GM10248 (cell line): ENCODE measurements at regions not wholly inside any gene's neighbourhood (a gene's known extent, or its start where the extent isn't known, plus 50 kb on each side); places are given as distances from the start of the nearest gene placed in this dataset.

Source experiments
- CTCF ChIA-PET: fragments of 300-600 bp; sonication (Branson Sonifier 250); formaldehyde crosslinking; extraction: SDS; loops from one replicate; lab custom pipeline; 2021; ENCODE audit warnings: antibody characterized with exemption; lab: Yijun Ruan, JAX
- POLR2A ChIA-PET: fragments of 350-650 bp; sonication (Branson Sonifier 250); formaldehyde crosslinking; extraction: SDS; loops from one replicate; lab custom pipeline; 2020; ENCODE audit warnings: antibody characterized with exemption; lab: Yijun Ruan, JAX
- DNase-seq: peaks from one replicate; pipeline ENCODE4 v3.0.0; 2012; ENCODE audit errors: extremely low spot score
- CTCF ChIP-seq: IDR thresholded peaks from 2 replicates; pipeline ENCODE4 v1.5.1; 2012; ENCODE audit warnings: mild to moderate bottlenecking, low read depth; ENCODE audit errors: extremely low read depth, missing control alignments, control extremely low read depth

DNA sequence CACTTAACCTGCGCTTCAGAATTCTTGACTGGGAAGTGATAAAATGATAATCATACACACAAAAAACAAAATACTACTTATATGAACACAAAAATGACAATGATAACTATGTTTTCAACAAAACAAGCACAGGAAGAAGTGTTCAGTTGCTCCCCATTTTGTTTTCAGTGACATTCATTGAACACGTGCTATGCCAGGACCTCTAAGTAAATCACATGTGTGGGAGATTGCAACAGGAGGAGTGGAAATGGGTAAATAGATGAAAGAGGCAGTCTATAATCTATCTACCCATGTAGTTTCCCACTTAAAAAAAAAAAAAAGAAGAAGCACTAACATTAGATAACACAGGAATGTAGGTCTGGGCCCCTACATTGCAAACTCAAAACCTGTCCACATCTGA is 183.5 kb upstream of the HNRNPA3 start:
- DNase-seq, result no peak
- TF ChIP-seq CTCF, result no peak
- ChIA-PET POLR2A (no interaction called here), CTCF (interaction anchor here (2.8 kb wide), 1 partner anchor 12 kb away, joined by 11 read pairs; no protein-coding TSS in a partner anchor)

DNA sequence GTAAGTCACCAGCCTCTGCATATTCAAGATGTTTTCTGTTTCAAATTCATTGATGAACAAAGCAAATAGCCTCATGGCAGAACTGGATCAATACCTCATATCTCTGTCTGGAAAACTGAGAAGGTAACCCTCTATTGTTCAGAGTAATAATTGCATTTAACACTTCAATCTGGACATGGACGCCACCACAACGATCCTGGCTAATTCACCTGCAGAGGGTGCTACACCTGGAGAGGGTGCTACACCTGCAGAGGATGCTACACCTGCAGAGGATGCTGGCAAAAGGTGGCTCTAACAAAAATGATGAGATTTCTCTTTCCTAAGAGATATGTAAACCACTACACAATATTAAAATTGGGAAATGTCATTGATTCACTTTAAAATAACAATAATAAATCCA is 183.1 kb upstream of the HNRNPA3 start:
- ChIA-PET CTCF (no interaction called here), POLR2A (no interaction called here)
- no peak for DNase-seq
- no peak for TF ChIP-seq CTCF

- no peak for TF ChIP-seq CTCF
- DNase-seq, result no peak
- ChIA-PET POLR2A (no interaction called here), CTCF (no interaction called here)
These were observed 182.7 kb upstream of the HNRNPA3 start for GRCh38 chr2:177029901-177030300.

DNA sequence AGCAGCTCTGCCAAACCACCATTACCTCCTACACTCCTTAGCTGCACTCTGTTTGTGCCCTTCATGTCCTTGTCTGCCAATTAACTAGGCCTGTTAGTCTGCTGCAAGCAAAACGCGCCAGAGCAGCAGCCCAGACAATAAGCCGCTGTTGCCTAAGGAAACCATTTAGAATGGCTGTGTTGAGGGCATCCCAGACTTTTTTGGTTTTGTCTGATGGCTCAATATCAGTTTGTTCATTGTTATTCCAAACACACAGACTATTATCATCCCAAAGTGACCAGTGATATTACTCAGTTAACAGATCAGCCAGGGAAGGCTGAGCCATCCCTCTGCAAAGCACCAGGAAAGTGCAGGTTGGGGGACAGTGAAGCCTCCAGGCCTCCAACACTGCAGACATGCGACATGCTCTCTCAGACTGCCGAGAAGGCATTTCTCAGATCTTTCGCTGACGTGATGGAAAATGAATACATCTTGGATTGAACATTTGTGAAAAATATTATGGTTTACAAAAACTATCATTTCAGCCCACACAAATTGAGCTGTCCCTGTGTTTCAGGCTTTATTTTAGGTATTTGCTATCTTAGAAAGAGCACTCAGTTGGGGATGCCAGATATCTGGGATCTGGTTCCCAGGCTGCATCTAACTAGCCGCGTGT is 182.0 kb upstream of the HNRNPA3 start:
- CTCF ChIA-PET, result interaction anchor here (1.2 to 1.3 kb wide), 2 partner anchors 8 to 36 kb away, joined by 4 read pairs; no protein-coding TSS in a partner anchor

DNA sequence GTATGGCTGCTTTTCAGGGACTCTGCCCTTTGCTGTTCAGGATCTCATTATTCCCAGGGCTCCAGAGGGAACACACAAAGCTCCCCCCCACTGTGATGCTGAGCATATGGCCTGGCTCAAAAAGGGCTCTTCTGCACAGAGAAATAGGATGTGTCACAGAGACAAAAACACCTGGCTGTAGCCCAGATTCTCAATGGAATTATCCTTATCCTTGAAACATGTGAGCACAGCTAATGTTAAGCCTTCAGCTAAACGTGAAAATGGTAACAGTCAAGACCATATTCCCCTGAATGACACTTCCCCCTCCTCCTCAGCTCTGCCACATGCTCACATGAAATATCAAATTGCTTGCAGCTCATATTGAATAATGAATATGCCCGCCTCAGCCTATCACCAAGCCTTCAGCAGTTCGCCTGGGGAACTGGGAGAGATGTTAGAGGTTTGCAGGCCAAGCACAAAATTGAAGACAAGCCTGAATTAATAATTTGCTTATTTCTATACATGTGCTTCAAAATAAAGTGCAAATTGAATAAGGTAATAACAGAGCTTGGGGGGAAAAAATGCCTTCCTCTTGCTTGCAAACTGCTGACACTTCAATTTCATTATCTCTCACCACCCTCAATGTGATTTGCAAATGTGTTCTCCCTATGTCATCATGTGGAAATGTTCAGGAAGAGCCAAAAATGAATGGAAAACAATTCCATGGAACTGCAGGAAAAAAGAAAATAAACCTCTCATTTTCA is 181.0 kb upstream of the HNRNPA3 start:
- no peak for DNase-seq
- no peak for TF ChIP-seq CTCF
- CTCF ChIA-PET, result interaction anchor here (1.0 to 1.6 kb wide), 4 partner anchors 9 to 380 kb away, joined by 3 to 5 read pairs (median 4); no protein-coding TSS in a partner anchor
- POLR2A ChIA-PET, result no interaction called here

More for the DNA sequence above, 182.0 kb upstream of the HNRNPA3 start:
- POLR2A ChIA-PET, result no interaction called here
- TF ChIP-seq CTCF, result no peak
- DNase-seq, result no peak

DNA sequence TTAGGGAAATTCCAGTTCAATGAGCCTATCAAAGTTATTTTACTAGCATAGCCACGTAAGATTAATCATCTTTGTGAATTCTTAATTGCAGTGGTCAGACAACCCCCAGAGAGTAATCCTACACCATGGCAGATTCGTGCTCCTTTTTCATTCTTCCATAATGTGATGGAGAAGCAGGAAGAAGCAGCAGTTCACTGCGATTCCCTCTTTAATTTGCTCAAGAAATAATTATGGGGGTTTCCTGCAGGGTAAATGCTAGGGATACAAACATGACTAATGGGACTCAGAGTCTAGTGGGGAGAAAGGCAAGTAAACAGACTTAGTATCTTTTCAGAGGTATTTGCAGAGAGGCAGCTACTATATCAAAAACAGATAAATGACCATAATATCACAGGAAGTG is 175.8 kb upstream of the HNRNPA3 start:
- no peak for DNase-seq
- TF ChIP-seq CTCF, result no peak
- ChIA-PET POLR2A (no interaction called here), CTCF (interaction anchor here (1.1 to 7.4 kb wide), 2 partner anchors 13 to 28 kb away, joined by 3 to 35 read pairs; no protein-coding TSS in a partner anchor)
